HepG2 (cell line): ENCODE measurements at regions not wholly inside any gene's neighbourhood (a gene's known extent, or its start where the extent isn't known, plus 50 kb on each side); places are given as distances from the start of the nearest gene placed in this dataset.

ENCODE experiments used
- E2F5 ChIP-seq: sonication (generic); formaldehyde crosslinking; conservative IDR thresholded peaks from 2 replicates; pipeline ENCODE4 v1.4.0; 2020; ENCODE audit warnings: missing genetic modification reagents
- FOXA1 ChIP-seq, 2 experiments: fragments of 450-650 bp in 1 of 2; sonication (generic) in 1 of 2; formaldehyde crosslinking in 1 of 2; IDR thresholded peaks; 2 replicates each; pipeline versions ENCODE4 v1.4.0 to v1.6.1; 2016 to 2020; ENCODE audit warnings: missing genetic modification reagents in 1 of 2
- STAT5B ChIP-seq: sonication (generic); formaldehyde crosslinking; IDR thresholded peaks from 2 replicates; pipeline ENCODE4 v1.4.0; 2020; ENCODE audit warnings: missing genetic modification reagents
- ZNF317 ChIP-seq: sonication (generic); formaldehyde crosslinking; IDR thresholded peaks from 2 replicates; pipeline ENCODE4 v1.5.0; 2020; ENCODE audit warnings: mild to moderate bottlenecking, missing genetic modification reagents
- ZNF34 ChIP-seq: sonication (generic); formaldehyde crosslinking; IDR thresholded peaks from 2 replicates; pipeline ENCODE4 v1.4.0; 2020; ENCODE audit warnings: mild to moderate bottlenecking, missing genetic modification reagents, borderline replicate concordance
- TF ChIP-seq, protein P1 (sequence below): sonication (generic); formaldehyde crosslinking; IDR thresholded peaks from 2 replicates; pipeline ENCODE4 v1.5.0; 2020; ENCODE audit warnings: mild to moderate bottlenecking, missing genetic modification reagents, moderate library complexity

DNA sequence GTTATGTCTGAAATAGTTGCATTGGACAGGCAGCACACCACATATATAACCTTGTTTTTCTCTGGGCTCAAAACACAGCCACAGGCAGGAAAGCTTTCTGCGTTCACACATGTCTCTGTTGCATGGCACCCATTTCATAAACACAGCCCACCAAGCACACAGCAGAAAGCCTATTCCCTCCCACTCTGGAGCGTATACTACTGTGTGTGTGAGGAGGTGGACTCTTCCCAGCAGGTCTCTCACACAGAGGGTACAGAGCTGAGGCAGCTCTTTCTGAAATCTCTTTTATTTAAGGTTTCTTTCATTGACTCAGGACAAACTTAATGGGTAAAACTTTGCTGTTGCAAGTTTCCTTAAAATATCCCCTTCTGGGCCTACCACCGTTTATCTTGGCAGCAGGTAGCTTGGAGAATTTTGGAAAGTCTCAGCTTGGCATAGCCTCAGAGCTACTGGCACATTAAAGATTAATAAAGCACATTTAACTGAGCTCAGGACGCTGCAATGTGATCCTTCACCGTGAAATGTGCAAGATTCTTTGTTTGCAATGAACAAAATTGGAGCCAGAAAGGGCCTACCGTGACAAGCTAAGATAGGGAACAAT lies 105.1 kb upstream of the NCKAP5 start:
- TF ChIP-seq FOXA1 (IDR thresholded peaks at IDR 0.05), result no peak
- no peak for TF ChIP-seq FOXA1 (CRISPR knock-in tag; IDR thresholded peaks at IDR 0.05)
- TF ChIP-seq ZNF317 (CRISPR knock-in tag), result no peak
- no peak for TF ChIP-seq STAT5B (CRISPR knock-in tag)
- TF ChIP-seq, protein P1, sequence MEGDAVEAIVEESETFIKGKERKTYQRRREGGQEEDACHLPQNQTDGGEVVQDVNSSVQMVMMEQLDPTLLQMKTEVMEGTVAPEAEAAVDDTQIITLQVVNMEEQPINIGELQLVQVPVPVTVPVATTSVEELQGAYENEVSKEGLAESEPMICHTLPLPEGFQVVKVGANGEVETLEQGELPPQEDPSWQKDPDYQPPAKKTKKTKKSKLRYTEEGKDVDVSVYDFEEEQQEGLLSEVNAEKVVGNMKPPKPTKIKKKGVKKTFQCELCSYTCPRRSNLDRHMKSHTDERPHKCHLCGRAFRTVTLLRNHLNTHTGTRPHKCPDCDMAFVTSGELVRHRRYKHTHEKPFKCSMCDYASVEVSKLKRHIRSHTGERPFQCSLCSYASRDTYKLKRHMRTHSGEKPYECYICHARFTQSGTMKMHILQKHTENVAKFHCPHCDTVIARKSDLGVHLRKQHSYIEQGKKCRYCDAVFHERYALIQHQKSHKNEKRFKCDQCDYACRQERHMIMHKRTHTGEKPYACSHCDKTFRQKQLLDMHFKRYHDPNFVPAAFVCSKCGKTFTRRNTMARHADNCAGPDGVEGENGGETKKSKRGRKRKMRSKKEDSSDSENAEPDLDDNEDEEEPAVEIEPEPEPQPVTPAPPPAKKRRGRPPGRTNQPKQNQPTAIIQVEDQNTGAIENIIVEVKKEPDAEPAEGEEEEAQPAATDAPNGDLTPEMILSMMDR (CRISPR knock-in tag), result no peak
- TF ChIP-seq ZNF34, result no peak
- no peak for TF ChIP-seq E2F5 (CRISPR knock-in tag)
